HL-60/S4 treated with phorbol 12-myristate 13-acetate at 8.2 ng/mL for 4 days and 3 days (cell line): ENCODE measurements at regions not wholly inside any gene's neighbourhood (a gene's known extent, or its start where the extent isn't known, plus 50 kb on each side); places are given as distances from the start of the nearest gene placed in this dataset.

Experiments used
- in situ Hi-C: fragments of 300-500 bp; cut with MboI; formaldehyde crosslinking; loops from 2 replicates; pipeline ENCODE4 v1.15.0; 2022; ENCODE audit warnings: low sequenced_read_pairs

GRCh38 chrX:45715748-45716147, 515.1 kb upstream of the DIPK2B start:
- in situ Hi-C loops = no loop called here

- in situ Hi-C loops = no loop called here
Measured at GRCh38 chrX:45714866-45715265, 514.2 kb upstream of the DIPK2B start.

- in situ Hi-C loops = no loop called here
Measured at GRCh38 chrX:45712067-45712466, 511.4 kb upstream of the DIPK2B start.

- in situ Hi-C loops = no loop called here
Measured at GRCh38 chrX:45711231-45711630, 510.6 kb upstream of the DIPK2B start.

- in situ Hi-C loops = no loop called here
Measured at GRCh38 chrX:45710081-45710801, 509.6 kb upstream of the DIPK2B start.

- in situ Hi-C loops = no loop called here
Measured at GRCh38 chrX:45709381-45709780, 508.7 kb upstream of the DIPK2B start.

- in situ Hi-C loops = no loop called here
Measured at GRCh38 chrX:45699158-45699557, 498.5 kb upstream of the DIPK2B start.

GRCh38 chrX:45697591-45697990, 496.9 kb upstream of the DIPK2B start:
- in situ Hi-C loops = no loop called here

GRCh38 chrX:45696736-45697135, 496.1 kb upstream of the DIPK2B start:
- in situ Hi-C loops = no loop called here

- in situ Hi-C loops = no loop called here
Measured at GRCh38 chrX:45689971-45690370, 489.3 kb upstream of the DIPK2B start.

- in situ Hi-C loops = no loop called here
Measured at GRCh38 chrX:45683914-45684313, 483.2 kb upstream of the DIPK2B start.

GRCh38 chrX:45681891-45682290, 481.2 kb upstream of the DIPK2B start:
- in situ Hi-C loops = no loop called here

GRCh38 chrX:45669715-45670340, 469.2 kb upstream of the DIPK2B start:
- in situ Hi-C loops = no loop called here

- in situ Hi-C loops = no loop called here
Measured at GRCh38 chrX:45668686-45669443, 468.2 kb upstream of the DIPK2B start.

- in situ Hi-C loops = no loop called here
Measured at GRCh38 chrX:45667666-45668065, 467.0 kb upstream of the DIPK2B start.

- in situ Hi-C loops = no loop called here
Measured at GRCh38 chrX:45664727-45665290, 464.1 kb upstream of the DIPK2B start.

GRCh38 chrX:45660477-45660876, 459.8 kb upstream of the DIPK2B start:
- in situ Hi-C loops = no loop called here

- in situ Hi-C loops = no loop called here
Measured at GRCh38 chrX:45633419-45633818, 432.7 kb upstream of the DIPK2B start.

GRCh38 chrX:45632506-45632905, 431.8 kb upstream of the DIPK2B start:
- in situ Hi-C loops = no loop called here

- in situ Hi-C loops = no loop called here
Measured at GRCh38 chrX:45630078-45630477, 429.4 kb upstream of the DIPK2B start.

GRCh38 chrX:45628041-45628440, 427.4 kb upstream of the DIPK2B start:
- in situ Hi-C loops = no loop called here

- in situ Hi-C loops = no loop called here
Measured at GRCh38 chrX:45623266-45623665, 422.6 kb upstream of the DIPK2B start.
